ENCODE measurements at regions not wholly inside any gene's neighbourhood (a gene's known extent, or its start where the extent isn't known, plus 50 kb on each side); places are given as distances from the start of the nearest gene placed in this dataset.

DNA sequence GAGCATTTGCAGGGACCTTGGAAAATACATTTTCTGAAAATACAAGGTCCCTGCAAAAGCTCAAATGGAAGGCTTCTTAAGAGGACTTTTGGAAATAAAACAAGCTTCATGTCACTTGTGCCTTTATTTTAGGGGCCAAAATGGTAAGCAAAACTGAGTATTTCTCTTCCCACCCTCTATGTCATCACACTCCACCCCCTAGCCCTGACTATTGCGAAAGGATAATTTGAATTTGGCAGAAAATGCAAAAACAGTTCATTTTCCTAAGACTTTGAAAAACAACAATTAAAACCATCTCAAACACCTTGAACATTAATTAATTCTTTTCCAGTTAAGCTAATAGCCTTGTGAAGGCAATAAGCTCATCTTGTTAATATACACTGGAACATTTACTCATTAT, 201.7 kb downstream of the TM2D1 start:
- no peak overlapping the region for H3K4me3 ChIP-seq (ENCODE audit: low read depth, low read length)
- TF ChIP-seq, protein P1, sequence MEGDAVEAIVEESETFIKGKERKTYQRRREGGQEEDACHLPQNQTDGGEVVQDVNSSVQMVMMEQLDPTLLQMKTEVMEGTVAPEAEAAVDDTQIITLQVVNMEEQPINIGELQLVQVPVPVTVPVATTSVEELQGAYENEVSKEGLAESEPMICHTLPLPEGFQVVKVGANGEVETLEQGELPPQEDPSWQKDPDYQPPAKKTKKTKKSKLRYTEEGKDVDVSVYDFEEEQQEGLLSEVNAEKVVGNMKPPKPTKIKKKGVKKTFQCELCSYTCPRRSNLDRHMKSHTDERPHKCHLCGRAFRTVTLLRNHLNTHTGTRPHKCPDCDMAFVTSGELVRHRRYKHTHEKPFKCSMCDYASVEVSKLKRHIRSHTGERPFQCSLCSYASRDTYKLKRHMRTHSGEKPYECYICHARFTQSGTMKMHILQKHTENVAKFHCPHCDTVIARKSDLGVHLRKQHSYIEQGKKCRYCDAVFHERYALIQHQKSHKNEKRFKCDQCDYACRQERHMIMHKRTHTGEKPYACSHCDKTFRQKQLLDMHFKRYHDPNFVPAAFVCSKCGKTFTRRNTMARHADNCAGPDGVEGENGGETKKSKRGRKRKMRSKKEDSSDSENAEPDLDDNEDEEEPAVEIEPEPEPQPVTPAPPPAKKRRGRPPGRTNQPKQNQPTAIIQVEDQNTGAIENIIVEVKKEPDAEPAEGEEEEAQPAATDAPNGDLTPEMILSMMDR (IDR thresholded peaks at IDR 0.05; ENCODE audit: insufficient read depth, low read length, missing control alignments) = no peak
- DNase-seq (ENCODE audit: low read depth, low spot score) = no peak
- ChIA-PET CTCF (no interaction called here), POLR2A (no interaction called here)

DNA sequence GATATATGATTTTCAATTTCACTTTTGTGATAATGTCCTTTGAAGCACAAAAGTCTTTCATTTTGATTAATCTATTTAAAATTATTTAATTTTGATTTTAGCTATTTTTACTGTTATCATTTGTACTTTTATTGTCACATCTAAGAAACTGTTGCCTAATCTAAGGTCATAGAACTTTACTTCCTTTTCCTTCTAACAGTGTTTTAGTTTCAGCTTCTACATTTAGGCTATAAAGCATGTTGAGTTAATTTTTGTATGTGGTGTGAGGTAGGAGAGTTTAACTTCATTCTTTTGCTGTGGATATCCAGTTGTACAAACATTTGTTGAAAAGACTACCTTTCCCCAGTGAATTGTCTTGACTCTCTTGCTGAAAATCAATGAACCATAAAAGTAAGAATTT, 204.5 kb downstream of the TM2D1 start:
- DNase-seq (ENCODE audit: low read depth, low spot score) = no peak
- ChIA-PET CTCF (no interaction called here), POLR2A (no interaction called here)
- no peak overlapping the region for H3K4me3 ChIP-seq (ENCODE audit: low read depth, low read length)
- TF ChIP-seq, protein P1 (IDR thresholded peaks at IDR 0.05; ENCODE audit: insufficient read depth, low read length, missing control alignments) = no peak

DNA sequence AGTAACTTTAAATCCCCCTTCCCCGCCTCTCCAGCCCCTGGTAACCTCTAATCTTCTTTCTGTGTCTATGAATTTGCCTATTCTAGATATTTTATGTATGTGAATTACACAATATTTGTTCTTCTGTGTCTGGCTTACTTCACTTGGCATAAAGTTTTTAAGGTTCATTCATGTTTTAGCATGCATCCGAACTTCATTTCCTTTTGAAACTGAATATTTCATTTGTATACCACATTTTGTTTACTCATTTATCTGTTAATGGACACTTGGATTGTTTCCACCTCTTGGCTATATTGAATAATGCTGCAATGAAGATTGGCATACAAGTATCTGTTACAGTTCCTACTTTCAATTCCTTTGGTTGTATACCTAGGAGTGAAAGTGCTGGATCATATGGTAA, 205.3 kb downstream of the TM2D1 start:
- CTCF ChIA-PET = no interaction called here
- TF ChIP-seq, protein P1 (IDR thresholded peaks at IDR 0.05; ENCODE audit: insufficient read depth, low read length, missing control alignments) = no peak
- POLR2A ChIA-PET = no interaction called here
- H3K4me3 ChIP-seq (ENCODE audit: low read depth, low read length) = no peak overlapping the region
- no peak for DNase-seq (ENCODE audit: low read depth, low spot score)

DNA sequence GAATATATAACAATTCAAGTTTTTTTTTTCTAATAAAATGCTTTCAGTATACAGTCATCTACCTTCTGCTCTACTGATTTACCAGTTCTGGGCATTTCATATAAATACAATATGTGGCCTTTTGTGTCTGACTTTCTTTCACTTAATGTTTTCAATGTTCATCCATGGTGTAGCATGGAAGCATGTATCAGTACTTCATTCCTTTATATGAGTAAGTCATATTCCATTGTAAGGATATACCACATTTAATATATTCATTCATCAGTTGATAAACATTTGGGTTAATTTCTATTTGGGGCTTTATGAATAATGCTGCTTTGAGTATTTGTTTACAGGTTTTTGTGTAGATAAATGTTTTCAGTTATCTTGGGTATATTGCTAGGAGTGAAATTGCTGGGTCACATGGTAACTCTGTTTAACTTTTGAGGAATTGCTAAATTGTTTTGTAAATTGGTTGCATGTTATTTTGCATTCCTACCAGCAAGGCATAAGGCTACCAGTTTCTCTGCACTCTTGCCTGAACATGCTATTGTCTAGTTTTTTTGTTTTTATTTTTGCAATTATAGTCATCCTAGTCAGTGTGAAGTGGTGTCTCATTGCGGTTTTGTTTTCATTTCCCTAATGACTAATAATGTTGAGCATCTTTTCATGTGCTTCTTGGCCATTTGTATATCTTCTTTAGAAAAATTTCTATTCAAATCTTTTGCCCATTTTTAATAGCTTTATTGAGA, 206.1 kb downstream of the TM2D1 start:
- CTCF ChIA-PET = no interaction called here

DNA sequence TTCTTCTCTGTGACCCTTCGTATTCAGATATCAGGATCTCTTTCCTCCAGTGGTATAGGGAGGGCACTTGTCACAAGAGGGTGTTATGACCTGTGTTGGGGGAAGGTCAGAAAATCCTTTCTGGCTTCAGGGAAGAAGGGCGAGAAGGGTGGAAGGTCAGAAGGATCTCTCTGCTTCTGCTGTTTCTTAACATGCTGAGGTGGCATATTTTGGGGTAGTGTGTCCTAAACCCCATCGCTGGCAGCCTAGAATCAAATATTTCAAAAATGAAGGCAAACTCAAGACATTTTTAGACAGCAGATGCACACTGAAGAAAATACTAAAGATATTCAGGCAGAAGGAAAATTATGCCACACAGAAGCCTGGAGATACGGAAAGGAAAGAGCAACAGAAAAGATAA, 207.6 kb downstream of the TM2D1 start:
- TF ChIP-seq, protein P1 (IDR thresholded peaks at IDR 0.05; ENCODE audit: insufficient read depth, low read length, missing control alignments) = no peak
- ChIA-PET POLR2A (no interaction called here), CTCF (no interaction called here)
- DNase-seq (ENCODE audit: low read depth, low spot score) = no peak
- no peak overlapping the region for H3K4me3 ChIP-seq (ENCODE audit: low read depth, low read length)

More for the DNA sequence above, 206.1 kb downstream of the TM2D1 start:
- DNase-seq (ENCODE audit: low read depth, low spot score) = no peak
- no peak overlapping the region for H3K4me3 ChIP-seq (ENCODE audit: low read depth, low read length)
- TF ChIP-seq, protein P1 (IDR thresholded peaks at IDR 0.05; ENCODE audit: insufficient read depth, low read length, missing control alignments) = no peak
- POLR2A ChIA-PET = no interaction called here

DNA sequence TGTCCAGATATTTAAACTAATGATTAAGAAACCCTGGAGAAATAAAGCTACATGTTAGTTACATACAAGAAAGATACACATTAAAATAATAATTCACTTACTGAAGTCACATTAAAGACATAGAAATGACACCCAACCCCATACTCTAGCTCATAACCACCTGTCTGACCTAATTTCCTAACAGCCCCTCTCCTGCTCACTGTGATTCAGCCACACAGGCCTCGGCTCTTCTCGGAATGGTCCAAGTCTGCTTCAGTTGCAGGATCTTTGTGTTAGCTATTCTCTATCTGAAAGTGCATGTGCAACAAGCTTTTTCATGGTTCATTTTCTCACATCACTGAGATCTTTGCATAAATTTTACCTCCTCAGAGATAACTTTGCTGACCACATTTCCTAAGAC, 209.8 kb downstream of the TM2D1 start:
- H3K4me3 ChIP-seq (ENCODE audit: low read depth, low read length) = no peak overlapping the region
- CTCF ChIA-PET = no interaction called here
- POLR2A ChIA-PET = no interaction called here
- TF ChIP-seq, protein P1 (IDR thresholded peaks at IDR 0.05; ENCODE audit: insufficient read depth, low read length, missing control alignments) = no peak
- no peak for DNase-seq (ENCODE audit: low read depth, low spot score)
